Testis (tissue), 2 donors: ENCODE measurements at regions not wholly inside any gene's neighbourhood (a gene's known extent, or its start where the extent isn't known, plus 50 kb on each side); places are given as distances from the start of the nearest gene placed in this dataset.
"Not testable (repeated sequence)": the region's sequence is repeated elsewhere in the genome, so short reads cannot be mapped to it uniquely, and the experiment has no call there.

ENCODE experiments used
- DNase-seq: peaks from one replicate; pipeline ENCODE4 v3.0.0-alpha.2; 2019
- H3K27ac ChIP-seq, 2 donors: fragments of 200-600 bp; sonication (generic); one replicate each; pipeline ENCODE4 v1.5.1; 2019
- H3K27me3 ChIP-seq: fragments of 200-600 bp; sonication (generic); one replicate; pipeline ENCODE4 v1.5.1; 2019
- H3K36me3 ChIP-seq: fragments of 200-600 bp; sonication (generic); one replicate; pipeline ENCODE4 v1.5.1; 2017; ENCODE audit warnings: low read depth; ENCODE audit errors: missing control alignments
- H3K4me1 ChIP-seq: fragments of 200-600 bp; sonication (generic); one replicate; pipeline ENCODE4 v1.5.1; 2019
- H3K4me3 ChIP-seq, 2 donors: fragments of 200-600 bp; sonication (generic); one replicate each; pipeline ENCODE4 v1.5.1; 2017 to 2019
- H3K9me3 ChIP-seq: fragments of 200-600 bp; sonication (generic); one replicate; pipeline ENCODE4 v1.5.1; 2017
- CTCF ChIP-seq, 3 experiments: fragments of 450-650 bp in 2 of 3; fragments of 200-600 bp in 1 of 3; sonication (generic) in 1 of 3; IDR thresholded peaks; one replicate each; pipeline ENCODE4 v1.5.1; 2016 to 2019; ENCODE audit warnings: antibody characterized with exemption in 3 of 3, mild to moderate bottlenecking in 2 of 3, moderate library complexity in 1 of 3
- POLR2A ChIP-seq: fragments of 450-650 bp; IDR thresholded peaks from one replicate; pipeline ENCODE4 v1.6.1; 2017; ENCODE audit warnings: antibody characterized with exemption, mild to moderate bottlenecking, moderate library complexity
- WGBS, 2 donors: methylation state at CpG; one replicate each; pipeline ENCODE4 v1.1.5; 2018; 5-methylcytosine and 5-hydroxymethylcytosine counted together
- intact Hi-C: fragments of 100-400 bp; cut with DNase I; formaldehyde crosslinking; loops from one replicate; pipeline ENCODE4 v1.15.1; 2023; ENCODE audit warnings: low total_unique reads

GRCh38 chr6:6453186-6453585 is 132.7 kb upstream of the F13A1 start:
- no peak for DNase-seq
- WGBS, 2 donors = 43 to 67% methylated on average over 1 of the region's 1 CpG
- H3K4me1 ChIP-seq = no peaks in the 10 kb centered on the region
- intact Hi-C loops = no loop called here
- H3K27ac ChIP-seq = no peak overlapping the region
- TF ChIP-seq POLR2A (no peak), CTCF (IDR thresholded peaks at IDR 0.05) (no peak)
- no peaks in the 10 kb centered on the region for H3K27me3 ChIP-seq
- no peaks in the 10 kb centered on the region for H3K36me3 ChIP-seq
- H3K9me3 ChIP-seq = no peaks in the 10 kb centered on the region
- no peak overlapping the region for H3K4me3 ChIP-seq

- intact Hi-C loops = no loop called here
- Histone ChIP-seq H3K4me3 (no peak overlapping the region), H3K27ac (no peak overlapping the region), H3K36me3 (no peaks in the 10 kb centered on the region), H3K27me3 (no peaks in the 10 kb centered on the region), H3K9me3 (no peaks in the 10 kb centered on the region), H3K4me1 (no peaks in the 10 kb centered on the region)
- TF ChIP-seq CTCF (IDR thresholded peaks at IDR 0.05) (no peak), POLR2A (no peak)
- DNase-seq = no peak
- 75 to 79% methylated on average over 2 of the region's 2 CpGs for WGBS, 2 donors
Measured at GRCh38 chr6:6455272-6455671, 133.2 kb upstream of the LY86 start.

GRCh38 chr6:6458172-6458571 is 130.3 kb upstream of the LY86 start:
- H3K36me3 ChIP-seq = no peaks in the 10 kb centered on the region
- TF ChIP-seq CTCF (IDR thresholded peaks at IDR 0.05) (no peak), POLR2A (no peak)
- intact Hi-C loops = no loop called here
- no peaks in the 10 kb centered on the region for H3K27me3 ChIP-seq
- no peaks in the 10 kb centered on the region for H3K9me3 ChIP-seq
- no peak for DNase-seq
- H3K4me1 ChIP-seq = no peaks in the 10 kb centered on the region
- H3K4me3 ChIP-seq = no peak overlapping the region
- 75 to 76% methylated on average over 2 of the region's 2 CpGs for WGBS, 2 donors
- H3K27ac ChIP-seq = no peak overlapping the region

GRCh38 chr6:6459963-6460362 is 128.6 kb upstream of the LY86 start:
- H3K36me3 ChIP-seq, H3K4me3 ChIP-seq, DNase-seq, H3K27me3 ChIP-seq, H3K4me1 ChIP-seq, H3K9me3 ChIP-seq, intact Hi-C loops, H3K27ac ChIP-seq: not testable (repeated sequence)
- WGBS, 2 donors = 77 to 86% methylated on average over 4 of the region's 4 CpGs

- intact Hi-C loops = no loop called here
- 80 to 86% methylated on average over 2 of the region's 2 CpGs for WGBS, 2 donors
- Histone ChIP-seq H3K27ac (no peak overlapping the region), H3K9me3 (no peaks in the 10 kb centered on the region), H3K4me1 (no peaks in the 10 kb centered on the region), H3K36me3 (no peaks in the 10 kb centered on the region), H3K27me3 (no peaks in the 10 kb centered on the region), H3K4me3 (no peak overlapping the region)
- TF ChIP-seq CTCF (IDR thresholded peaks at IDR 0.05) (no peak), POLR2A (no peak)
- no peak for DNase-seq
Measured at GRCh38 chr6:6460416-6460815, 128.1 kb upstream of the LY86 start.
